Stimulated activated CD8-positive, alpha-beta memory T cell treated with anti-CD3 and anti-CD28 coated beads, Interleukin-4, amount 100 ng/mL, for 4 hours (primary cell): ENCODE measurements at regions not wholly inside any gene's neighbourhood (a gene's known extent, or its start where the extent isn't known, plus 50 kb on each side); places are given as distances from the start of the nearest gene placed in this dataset.

Experiments
- DNase-seq, 2 donors: peaks; one replicate each; pipeline ENCODE4 v3.0.0-alpha.2; 2020; ENCODE audit warnings: low read depth in 2 of 2, low spot score in 1 of 2

DNA sequence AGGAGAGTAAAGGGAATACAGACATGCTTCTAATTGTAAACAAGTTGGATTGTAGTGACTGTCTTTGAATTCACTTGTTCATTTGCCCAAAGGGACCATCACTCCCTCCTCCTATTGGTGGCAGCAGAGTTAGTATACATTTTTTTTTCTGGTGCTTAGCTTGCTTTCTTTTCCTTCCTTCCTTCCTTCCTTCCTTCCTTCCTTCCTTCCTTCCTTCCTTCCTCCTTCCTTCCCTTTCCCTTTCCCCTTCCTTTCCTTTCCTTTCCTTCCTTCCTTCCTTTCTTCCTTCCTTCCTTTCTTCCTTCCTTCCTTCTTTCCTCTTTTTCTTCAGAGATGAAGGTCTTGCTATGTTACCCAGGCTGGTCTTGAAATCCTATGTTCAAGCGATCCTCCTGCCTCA lies 94.8 kb upstream of the ATP6AP2 start:
- no peak for DNase-seq

- DNase-seq = no peak
These were observed 95.5 kb upstream of the ATP6AP2 start for GRCh38 chrX:40485102-40485826.

DNA sequence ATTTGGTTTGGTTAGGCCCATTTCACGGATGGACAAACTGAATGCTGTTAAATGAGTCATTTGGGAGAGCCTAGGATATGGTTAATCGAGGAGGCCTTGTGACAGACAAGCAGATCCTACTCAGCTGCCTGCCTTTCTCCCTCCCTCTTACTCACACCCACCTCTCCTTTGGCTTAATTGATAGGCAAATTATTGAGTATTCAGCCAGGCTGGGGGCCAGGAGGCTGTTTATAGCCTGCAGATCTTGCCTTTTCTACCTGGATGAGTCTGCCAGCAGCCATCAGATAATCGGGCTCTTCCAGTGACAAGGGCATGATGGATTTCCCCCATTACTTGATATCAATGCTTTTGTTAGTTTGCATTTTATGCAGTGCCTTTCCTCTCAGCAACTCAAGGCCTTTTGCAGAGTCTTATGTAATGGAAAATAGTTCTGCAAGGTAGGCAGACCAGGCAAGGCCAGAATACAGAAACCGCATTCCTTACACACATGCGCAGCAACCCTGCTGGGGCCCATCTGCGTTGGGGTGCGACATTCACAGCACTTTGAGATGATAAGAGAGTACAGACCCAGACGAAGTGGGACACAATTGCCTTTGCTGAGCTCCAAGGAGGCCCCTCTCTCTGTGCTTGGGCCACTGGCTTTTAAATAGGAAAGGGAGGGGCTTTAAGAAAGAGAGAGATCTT lies 96.2 kb upstream of the ATP6AP2 start:
- no peak for DNase-seq

GRCh38 chrX:40483502-40483901 lies 97.3 kb upstream of the ATP6AP2 start:
- no peak for DNase-seq

GRCh38 chrX:40479777-40480318 lies 100.9 kb upstream of the ATP6AP2 start:
- DNase-seq = no peak

DNA sequence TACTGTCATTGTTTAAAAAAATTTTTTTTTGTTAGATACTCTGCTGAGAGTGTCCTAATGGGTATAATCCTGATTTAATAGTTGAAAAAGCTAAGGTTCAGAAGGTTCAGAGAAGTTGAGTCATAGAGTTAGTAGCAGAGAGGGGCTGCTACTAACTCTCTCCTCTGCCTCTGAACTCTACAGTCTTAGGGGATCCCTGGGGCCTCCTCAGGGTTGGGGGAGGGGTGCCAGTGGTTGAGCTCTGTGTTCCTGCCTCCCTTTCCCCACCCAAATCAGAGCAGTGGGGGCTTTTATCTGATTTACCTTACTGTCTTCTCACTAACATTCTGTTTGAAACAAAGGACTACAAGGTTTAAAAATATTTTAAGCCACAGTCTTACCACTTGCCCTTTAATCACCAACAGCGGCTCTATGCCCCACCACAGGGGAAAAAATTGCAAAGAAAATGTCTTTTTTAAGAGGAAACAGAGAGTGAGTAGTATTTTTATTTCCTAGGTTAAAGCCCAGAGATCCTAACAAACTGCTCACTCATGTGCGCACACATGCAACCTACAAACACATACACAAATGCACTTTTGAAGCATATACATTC lies 102.2 kb upstream of the ATP6AP2 start:
- DNase-seq = no peak

GRCh38 chrX:40476958-40477357 lies 103.8 kb upstream of the ATP6AP2 start:
- no peak for DNase-seq

DNA sequence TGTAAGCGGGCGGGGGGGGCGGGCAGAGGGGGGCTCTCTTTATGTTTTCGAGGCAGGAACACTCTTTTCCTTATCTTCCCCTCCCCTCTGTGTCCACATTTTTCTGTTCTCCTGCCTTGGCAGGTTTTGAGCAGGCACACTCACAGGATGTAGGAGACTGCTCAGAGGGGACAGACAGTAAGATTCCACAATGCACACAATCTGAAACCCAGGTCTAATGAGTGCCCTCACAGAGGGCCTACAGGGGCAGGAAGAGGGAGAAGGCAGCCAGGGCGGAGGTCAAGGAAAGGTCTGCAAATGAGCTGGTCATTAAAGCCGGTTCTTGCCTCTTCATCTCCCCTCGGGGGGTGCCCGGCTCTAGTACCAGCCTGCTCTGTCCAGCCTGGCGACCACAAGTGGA lies 106.1 kb upstream of the ATP6AP2 start:
- DNase-seq = no peak

- no peak for DNase-seq
These were observed 106.6 kb upstream of the ATP6AP2 start for GRCh38 chrX:40474205-40474626.

GRCh38 chrX:40473460-40474204 lies 107.1 kb upstream of the ATP6AP2 start:
- DNase-seq = no peak

DNA sequence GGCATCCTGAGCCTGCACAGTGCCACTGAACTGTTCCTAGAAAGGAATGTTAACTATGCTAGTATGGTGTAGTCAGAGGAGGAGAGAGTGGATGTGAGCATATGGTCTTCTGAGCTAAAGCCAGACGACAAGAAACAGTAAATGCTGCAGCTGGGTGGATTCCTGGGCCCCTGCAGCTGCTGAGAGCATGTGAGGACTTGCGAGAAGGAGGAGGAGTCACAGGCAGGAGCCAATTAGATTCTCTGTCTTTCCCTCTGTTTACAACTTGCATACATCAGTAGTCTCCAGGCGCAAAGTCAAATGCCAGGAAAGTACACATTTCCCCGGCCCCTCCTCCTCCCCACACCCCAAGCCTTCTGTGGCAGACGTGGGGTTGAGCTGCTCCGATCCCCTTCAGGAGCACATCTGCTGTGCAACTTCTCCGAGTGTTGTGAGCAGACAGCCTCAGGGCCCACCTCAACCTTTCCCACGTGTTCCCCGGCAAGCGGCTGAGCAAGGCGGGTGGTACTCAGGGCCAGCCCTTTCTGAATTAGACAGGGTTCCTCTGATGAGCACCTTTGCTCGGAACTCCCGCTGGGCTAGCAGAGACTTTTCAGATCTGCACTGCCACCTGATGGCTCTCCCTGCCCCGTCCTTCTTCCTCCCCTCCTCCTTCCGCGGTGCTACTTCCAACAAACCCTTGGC lies 108.7 kb upstream of the ATP6AP2 start:
- no peak for DNase-seq

DNA sequence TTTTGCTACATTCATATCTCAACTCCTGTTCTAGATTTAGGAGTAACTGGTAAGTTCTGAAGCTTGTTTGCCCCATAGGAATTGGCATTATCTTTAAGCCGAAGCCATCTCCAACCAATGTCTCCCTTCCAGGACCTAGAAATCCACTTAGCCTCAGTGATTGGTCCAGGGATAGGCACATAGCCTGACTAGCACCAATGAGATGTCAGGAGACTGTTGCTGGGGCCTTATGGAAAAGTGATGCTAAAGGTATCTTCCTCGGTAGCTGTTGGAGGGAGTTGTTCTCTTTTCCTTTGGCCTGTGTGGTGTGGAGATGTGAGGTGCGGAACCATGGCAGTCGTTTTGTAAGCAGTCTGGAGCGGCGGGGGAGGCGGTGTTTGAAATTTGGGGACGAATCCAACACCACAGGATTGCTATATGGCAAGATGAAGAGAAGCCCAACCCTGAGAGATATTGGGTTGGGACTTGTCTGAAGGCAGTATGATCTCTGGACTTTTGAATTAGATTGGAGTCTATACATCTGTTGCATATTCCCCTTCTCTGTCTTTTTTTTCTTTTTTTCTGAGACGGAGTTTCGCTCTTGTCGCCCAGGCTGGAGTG lies 109.8 kb upstream of the ATP6AP2 start:
- no peak for DNase-seq

DNA sequence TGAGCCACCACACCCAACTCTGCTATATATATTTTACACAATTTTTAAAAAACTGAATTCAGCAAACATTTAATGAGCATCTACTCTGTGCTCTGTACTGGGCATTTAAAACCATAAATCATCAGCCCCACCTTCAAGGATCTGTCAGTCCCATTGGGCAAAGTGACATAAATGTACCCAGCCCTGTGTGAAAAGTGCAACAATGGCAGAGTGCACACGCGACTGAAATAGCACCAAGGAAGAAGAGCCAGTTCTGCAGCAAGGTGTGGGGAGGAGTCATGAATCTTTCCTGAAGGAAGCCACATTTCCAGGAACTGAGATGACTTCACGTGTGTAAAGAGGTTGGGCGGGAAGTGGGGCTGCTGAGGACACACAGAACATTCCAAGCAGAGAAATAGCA lies 111.5 kb upstream of the ATP6AP2 start:
- DNase-seq = no peak

GRCh38 chrX:40468033-40468846 lies 112.5 kb upstream of the ATP6AP2 start:
- no peak for DNase-seq

DNA sequence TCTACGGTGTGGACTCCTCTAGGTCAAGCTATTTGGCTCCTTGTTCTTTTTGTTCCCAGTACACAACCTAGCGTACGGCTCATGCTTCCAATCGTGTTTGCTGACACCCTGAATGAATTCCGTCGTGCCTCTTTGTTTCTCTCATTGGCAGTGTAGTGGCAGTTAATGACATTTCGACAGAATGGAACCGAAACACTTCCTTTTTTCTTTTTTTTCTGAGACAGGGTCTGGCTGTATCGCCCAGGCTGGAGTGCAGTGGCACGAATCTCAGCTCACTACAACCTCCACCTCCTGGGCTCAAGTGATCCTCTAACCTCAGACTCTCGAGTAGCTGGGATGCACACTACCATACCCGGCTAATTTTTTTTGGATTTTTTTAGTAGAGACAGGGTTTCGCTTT lies 113.3 kb upstream of the ATP6AP2 start:
- DNase-seq = no peak

GRCh38 chrX:40465735-40466551 lies 114.8 kb upstream of the ATP6AP2 start:
- no peak for DNase-seq

GRCh38 chrX:40462795-40463194 lies 118.0 kb upstream of the ATP6AP2 start:
- no peak for DNase-seq

GRCh38 chrX:40460926-40461325 lies 119.8 kb upstream of the ATP6AP2 start:
- no peak for DNase-seq
